ENCODE measurements at regions not wholly inside any gene's neighbourhood (a gene's known extent, or its start where the extent isn't known, plus 50 kb on each side); places are given as distances from the start of the nearest gene placed in this dataset.
"Not testable (repeated sequence)": the region's sequence is repeated elsewhere in the genome, so short reads cannot be mapped to it uniquely, and the experiment has no call there.

GRCh38 chr17:22515599-22515998 lies 823.3 kb downstream of the KCNJ18 start:
- Histone ChIP-seq H3K9me3 (replicated peaks in 1 of 11) (no peaks in the 10 kb centered on the region), H3K36me3 (no peaks in the 10 kb centered on the region), H3K27me3 (no peaks in the 10 kb centered on the region), H4K20me1 (no peaks in the 10 kb centered on the region), H3K4me1 (no peaks in the 10 kb centered on the region), H3K9ac (no peak overlapping the region), H3K4me3 (no peak overlapping the region), H3K4me2 (no peak overlapping the region), H3K27ac (no peak overlapping the region)
- TF ChIP-seq Cebpa-rat (IDR thresholded peaks at IDR 0.05) = no peak

GRCh38 chr17:22516861-22517636 lies 824.7 kb downstream of the KCNJ18 start:
- Histone ChIP-seq H3K27me3 (no peaks in the 10 kb centered on the region), H3K9ac (no peak overlapping the region), H3K9me3 (replicated peaks in 1 of 11) (no peaks in the 10 kb centered on the region), H3K4me1 (no peaks in the 10 kb centered on the region), H3K4me2 (no peak overlapping the region), H3K27ac (no peak overlapping the region), H3K4me3 (no peak overlapping the region), H3K36me3 (no peaks in the 10 kb centered on the region), H4K20me1 (no peaks in the 10 kb centered on the region)
- TF ChIP-seq Cebpa-rat (IDR thresholded peaks at IDR 0.05) = no peak

GRCh38 chr17:22517716-22518115 lies 825.4 kb downstream of the KCNJ18 start:
- no peak overlapping the region for H3K9ac ChIP-seq
- TF ChIP-seq Cebpa-rat (IDR thresholded peaks at IDR 0.05) = no peak
- no peaks in the 10 kb centered on the region for H3K4me1 ChIP-seq
- no peaks in the 10 kb centered on the region for H3K9me3 ChIP-seq (replicated peaks in 1 of 11)
- no peaks in the 10 kb centered on the region for H3K36me3 ChIP-seq
- H3K27me3 ChIP-seq = no peaks in the 10 kb centered on the region
- no peaks in the 10 kb centered on the region for H4K20me1 ChIP-seq
- no peak overlapping the region for H3K4me3 ChIP-seq
- H3K27ac ChIP-seq = no peak overlapping the region
- no peak overlapping the region for H3K4me2 ChIP-seq

GRCh38 chr17:22518185-22518584 lies 825.9 kb downstream of the KCNJ18 start:
- Histone ChIP-seq H3K27ac (no peak overlapping the region), H3K9me3 (replicated peaks in 1 of 11) (no peaks in the 10 kb centered on the region), H3K4me1 (no peaks in the 10 kb centered on the region), H3K36me3 (no peaks in the 10 kb centered on the region), H3K4me2 (no peak overlapping the region), H4K20me1 (no peaks in the 10 kb centered on the region), H3K4me3 (no peak overlapping the region), H3K27me3 (no peaks in the 10 kb centered on the region), H3K9ac (no peak overlapping the region)
- TF ChIP-seq Cebpa-rat (IDR thresholded peaks at IDR 0.05) = no peak

GRCh38 chr17:22548873-22549272 lies 856.5 kb downstream of the KCNJ18 start:
- not testable (repeated sequence) for H4K20me1 ChIP-seq; H3K9ac ChIP-seq; H3K4me3 ChIP-seq; H3K27me3 ChIP-seq; H3K36me3 ChIP-seq; H3K4me1 ChIP-seq; H3K27ac ChIP-seq; H3K9me3 ChIP-seq (replicated peaks in 1 of 11); H3K4me2 ChIP-seq

- not testable (repeated sequence) for H3K4me3 ChIP-seq; H3K4me2 ChIP-seq; H3K36me3 ChIP-seq; H3K9me3 ChIP-seq (replicated peaks in 1 of 11); H3K27ac ChIP-seq; H3K27me3 ChIP-seq; H3K4me1 ChIP-seq; H3K9ac ChIP-seq; H4K20me1 ChIP-seq
Measured at GRCh38 chr17:22551695-22552415, 859.5 kb downstream of the KCNJ18 start.

GRCh38 chr17:22569459-22570143 lies 877.3 kb downstream of the KCNJ18 start:
- peaks cover 0 to 17% (median 4%) of the 10 kb centered on the region in 11 experiments; a peak in 4 of 22 replicates for H3K9me3 ChIP-seq (replicated peaks in 1 of 11)
- no peak overlapping the region for H3K4me2 ChIP-seq
- no peak overlapping the region for H3K27ac ChIP-seq
- H3K9ac ChIP-seq = no peak overlapping the region
- TF ChIP-seq Cebpa-rat (IDR thresholded peaks at IDR 0.05) = no peak
- no peaks in the 10 kb centered on the region for H4K20me1 ChIP-seq
- no peaks in the 10 kb centered on the region for H3K36me3 ChIP-seq
- H3K4me3 ChIP-seq = no peak overlapping the region
- no peaks in the 10 kb centered on the region for H3K27me3 ChIP-seq
- H3K4me1 ChIP-seq = no peaks in the 10 kb centered on the region

- H3K9me3 ChIP-seq (replicated peaks in 1 of 11) = peaks cover 0 to 17% (median 4%) of the 10 kb centered on the region in 11 experiments; a peak in 4 of 22 replicates
Measured at GRCh38 chr17:22570144-22570845, 878.0 kb downstream of the KCNJ18 start.

GRCh38 chr17:22599322-22599721 lies 907.0 kb downstream of the KCNJ18 start:
- H3K9me3 ChIP-seq (replicated peaks in 1 of 11) = no peaks in the 10 kb centered on the region

More at GRCh38 chr17:22570144-22570845, 878.0 kb downstream of the KCNJ18 start:
- H3K27ac ChIP-seq = no peak overlapping the region
- H3K9ac ChIP-seq = no peak overlapping the region
- H3K4me3 ChIP-seq = no peak overlapping the region
- H3K4me2 ChIP-seq = no peak overlapping the region
- H4K20me1 ChIP-seq = no peaks in the 10 kb centered on the region
- H3K36me3 ChIP-seq = no peaks in the 10 kb centered on the region
- TF ChIP-seq Cebpa-rat (IDR thresholded peaks at IDR 0.05) = no peak
- no peaks in the 10 kb centered on the region for H3K27me3 ChIP-seq
- H3K4me1 ChIP-seq = no peaks in the 10 kb centered on the region

More at GRCh38 chr17:22599322-22599721, 907.0 kb downstream of the KCNJ18 start:
- no peak overlapping the region for H3K4me2 ChIP-seq
- no peak overlapping the region for H3K4me3 ChIP-seq
- H3K36me3 ChIP-seq = no peaks in the 10 kb centered on the region
- no peak overlapping the region for H3K27ac ChIP-seq
- no peaks in the 10 kb centered on the region for H4K20me1 ChIP-seq
- H3K4me1 ChIP-seq = no peaks in the 10 kb centered on the region
- no peaks in the 10 kb centered on the region for H3K27me3 ChIP-seq
- TF ChIP-seq Cebpa-rat (IDR thresholded peaks at IDR 0.05) = no peak
- no peak overlapping the region for H3K9ac ChIP-seq

Data from BLaER1 treated with 17β-estradiol and CSF1 and Interleukin-3, amounts not matched to agents 10 nM and 100 nM (cell line).